AG10803 (cell line): ENCODE measurements at regions not wholly inside any gene's neighbourhood (a gene's known extent, or its start where the extent isn't known, plus 50 kb on each side); places are given as distances from the start of the nearest gene placed in this dataset.
A peak's percentile ranks its signal among the peaks of the same experiment; 100 is the strongest.

Source experiments
- DNase-seq: peaks from one replicate; pipeline ENCODE4 v3.0.0; 2010; ENCODE audit warnings: low read depth
- H3K4me3 ChIP-seq: 2 replicates; pipeline ENCODE4 v1.5.1; 2011; ENCODE audit warnings: mild to moderate bottlenecking, low read length, control low read depth
- CTCF ChIP-seq: conservative IDR thresholded peaks from 2 replicates; pipeline ENCODE4 v1.5.1; 2011; ENCODE audit warnings: mild to moderate bottlenecking, low read length, control low read depth, inconsistent platforms

DNA sequence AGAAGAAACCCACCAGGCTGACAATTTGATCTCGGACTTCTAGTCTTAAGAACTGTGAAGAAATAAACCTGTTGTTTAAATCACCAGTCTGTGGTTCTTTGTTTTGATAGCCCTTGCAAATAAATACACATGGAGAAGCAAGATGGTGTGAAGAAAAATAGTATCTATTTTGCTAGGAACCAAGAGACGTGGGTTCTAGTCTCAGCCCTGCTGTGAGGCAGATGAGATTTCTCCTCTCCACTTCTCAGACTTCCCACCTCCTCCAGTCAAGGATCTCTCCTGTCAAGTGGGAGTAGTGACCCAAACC, 294.9 kb upstream of the JARID2 start:
- no peak for TF ChIP-seq CTCF

DNA sequence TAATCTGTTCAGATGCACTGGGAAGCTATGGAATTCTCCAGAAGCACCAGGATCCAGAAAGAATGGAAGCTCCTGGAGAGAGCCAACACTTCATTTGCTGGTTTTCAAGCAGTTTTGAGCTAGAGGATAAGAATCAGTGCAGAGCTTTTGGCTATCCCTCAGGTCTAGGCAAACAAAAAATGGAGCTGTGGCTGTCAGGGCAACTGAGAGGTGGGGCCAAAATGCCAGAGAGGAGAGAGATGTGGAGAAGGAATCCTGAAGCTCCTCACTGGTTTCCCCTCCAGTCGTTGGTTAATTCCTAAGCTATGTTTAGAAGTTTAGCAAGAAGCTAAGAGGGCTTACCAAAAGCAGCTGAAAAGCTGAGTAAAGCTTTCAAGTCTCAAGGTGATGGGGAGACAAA, 294.2 kb upstream of the JARID2 start:
- peak; percentile 22 for DNase-seq
- no peak overlapping the region for H3K4me3 ChIP-seq
- no peak for TF ChIP-seq CTCF

More for the DNA sequence above, 294.9 kb upstream of the JARID2 start:
- DNase-seq = no peak
- H3K4me3 ChIP-seq = no peak overlapping the region

DNA sequence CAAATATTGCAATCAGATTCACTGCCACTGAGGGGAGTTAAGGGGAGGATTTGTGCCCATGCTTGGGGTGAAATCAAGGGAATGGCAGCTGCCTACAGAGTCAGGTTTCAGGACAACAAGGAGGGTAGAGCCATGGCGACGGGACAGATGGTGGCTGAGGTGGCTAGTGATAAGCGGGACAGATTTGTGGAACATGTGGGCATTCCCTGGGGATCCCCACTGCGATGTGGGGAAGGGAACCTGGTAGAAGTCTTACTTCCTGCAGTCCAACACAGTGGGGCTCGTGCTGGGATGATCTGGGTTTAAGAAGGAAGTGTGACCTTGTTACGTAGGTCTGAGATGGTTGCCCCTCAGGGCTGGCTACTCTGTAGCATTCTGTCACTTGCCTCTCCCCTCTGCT, 292.0 kb upstream of the JARID2 start:
- no peak overlapping the region for H3K4me3 ChIP-seq
- no peak for TF ChIP-seq CTCF
- no peak for DNase-seq

DNA sequence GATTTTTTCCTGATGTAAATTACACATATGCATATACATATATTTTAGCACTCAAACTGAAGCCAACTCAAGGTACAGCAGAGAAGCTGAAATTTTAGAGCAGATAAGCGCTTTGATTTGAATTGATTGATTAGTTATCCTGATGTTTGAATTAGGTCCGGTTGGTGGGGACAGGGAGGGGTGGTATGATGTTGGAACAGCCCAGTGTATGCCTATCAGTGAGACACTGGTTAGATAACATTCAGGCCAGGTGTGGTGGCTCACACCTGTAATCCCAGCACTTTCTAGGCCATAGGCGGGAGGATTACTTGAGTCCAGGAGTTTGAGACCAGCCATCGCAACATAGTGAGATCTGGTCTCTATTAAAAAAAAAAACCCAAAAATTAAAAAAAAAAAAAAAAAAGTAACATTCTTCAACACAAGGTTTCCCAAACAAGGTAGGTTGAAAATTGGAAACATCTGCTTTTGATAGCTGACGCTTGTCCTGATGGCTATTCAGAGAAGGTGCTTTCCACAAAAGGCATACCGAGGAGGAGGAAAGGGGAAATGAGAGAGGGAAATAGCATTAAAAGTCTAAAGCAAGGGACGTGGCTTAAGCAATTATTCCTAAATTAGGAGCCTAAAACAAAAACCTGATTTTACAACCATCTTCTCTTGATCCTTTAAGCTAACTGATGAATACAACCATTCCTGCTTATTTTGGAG, 288.4 kb upstream of the JARID2 start:
- no peak overlapping the region for H3K4me3 ChIP-seq
- no peak for DNase-seq
- TF ChIP-seq CTCF = no peak

GRCh38 chr6:14959324-14959885, 286.5 kb upstream of the JARID2 start:
- TF ChIP-seq CTCF = no peak
- no peak overlapping the region for H3K4me3 ChIP-seq
- no peak for DNase-seq

- TF ChIP-seq CTCF = no peak
- no peak for DNase-seq
- H3K4me3 ChIP-seq = no peak overlapping the region
Observed at GRCh38 chr6:14964556-14965270, 281.2 kb upstream of the JARID2 start.

GRCh38 chr6:14965424-14966075, 280.3 kb upstream of the JARID2 start:
- DNase-seq = peak; percentile 47
- no peak overlapping the region for H3K4me3 ChIP-seq
- no peak for TF ChIP-seq CTCF
